NB4 (cell line): ENCODE measurements at regions not wholly inside any gene's neighbourhood (a gene's known extent, or its start where the extent isn't known, plus 50 kb on each side); places are given as distances from the start of the nearest gene placed in this dataset.

Source experiments
- POLR2A ChIP-seq: IDR thresholded peaks from 2 replicates; pipeline ENCODE4 v1.6.1; 2011; ENCODE audit warnings: mild to moderate bottlenecking; ENCODE audit not compliant: insufficient read length; ENCODE audit errors: extremely low read depth
- TF ChIP-seq, protein P1 (sequence below): IDR thresholded peaks from one replicate; pipeline ENCODE4 v1.5.1; 2012; ENCODE audit warnings: low read depth, low read length

DNA sequence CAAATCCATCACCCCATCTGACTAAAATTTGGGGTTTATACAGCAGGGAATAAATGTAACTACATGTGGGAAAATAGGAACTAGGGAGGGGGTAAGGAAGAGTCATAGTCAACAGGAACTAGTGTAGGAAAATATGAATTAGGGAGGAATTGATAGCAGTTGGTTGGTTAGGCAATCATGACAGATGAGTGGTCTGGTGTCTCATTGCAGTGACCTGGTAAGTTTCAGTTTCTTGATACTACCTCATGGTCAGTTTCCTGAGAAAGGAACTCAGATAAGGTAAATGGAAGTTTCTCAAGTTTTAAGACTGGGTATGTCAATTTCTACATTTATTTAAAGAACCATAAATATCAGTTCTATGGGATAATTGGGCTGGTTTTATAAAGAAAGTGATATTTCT lies 442.3 kb downstream of the NPIPA7 start:
- TF ChIP-seq, protein P1, sequence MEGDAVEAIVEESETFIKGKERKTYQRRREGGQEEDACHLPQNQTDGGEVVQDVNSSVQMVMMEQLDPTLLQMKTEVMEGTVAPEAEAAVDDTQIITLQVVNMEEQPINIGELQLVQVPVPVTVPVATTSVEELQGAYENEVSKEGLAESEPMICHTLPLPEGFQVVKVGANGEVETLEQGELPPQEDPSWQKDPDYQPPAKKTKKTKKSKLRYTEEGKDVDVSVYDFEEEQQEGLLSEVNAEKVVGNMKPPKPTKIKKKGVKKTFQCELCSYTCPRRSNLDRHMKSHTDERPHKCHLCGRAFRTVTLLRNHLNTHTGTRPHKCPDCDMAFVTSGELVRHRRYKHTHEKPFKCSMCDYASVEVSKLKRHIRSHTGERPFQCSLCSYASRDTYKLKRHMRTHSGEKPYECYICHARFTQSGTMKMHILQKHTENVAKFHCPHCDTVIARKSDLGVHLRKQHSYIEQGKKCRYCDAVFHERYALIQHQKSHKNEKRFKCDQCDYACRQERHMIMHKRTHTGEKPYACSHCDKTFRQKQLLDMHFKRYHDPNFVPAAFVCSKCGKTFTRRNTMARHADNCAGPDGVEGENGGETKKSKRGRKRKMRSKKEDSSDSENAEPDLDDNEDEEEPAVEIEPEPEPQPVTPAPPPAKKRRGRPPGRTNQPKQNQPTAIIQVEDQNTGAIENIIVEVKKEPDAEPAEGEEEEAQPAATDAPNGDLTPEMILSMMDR = no peak
- no peak for TF ChIP-seq POLR2A
